ENCODE measurements at regions not wholly inside any gene's neighbourhood (a gene's known extent, or its start where the extent isn't known, plus 50 kb on each side); places are given as distances from the start of the nearest gene placed in this dataset.

DNA sequence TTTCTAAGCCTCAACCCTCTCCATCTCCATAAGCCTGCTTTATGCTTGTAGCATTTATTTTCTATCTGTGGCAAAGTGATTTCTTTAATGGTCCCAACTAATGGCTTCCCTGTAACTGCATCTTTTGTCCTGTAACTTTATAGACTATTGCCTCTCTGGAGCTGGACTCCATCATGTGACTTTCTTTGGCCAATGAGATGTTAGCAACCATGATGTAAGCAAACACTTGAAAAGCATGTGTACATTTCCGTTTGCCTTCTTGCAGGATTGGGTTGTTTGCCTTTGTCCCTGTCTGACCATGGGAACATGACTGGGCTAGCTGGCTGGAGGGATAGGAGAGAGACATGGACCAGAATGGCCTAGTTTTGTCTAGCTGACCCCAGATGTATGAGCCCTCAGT, 106.0 kb upstream of the LRIG1 start:
- Histone ChIP-seq H4K20me1 (replicated peaks; ENCODE audit: control insufficient read depth, extremely low read depth, insufficient read depth, low read length) (no peaks in the 10 kb centered on the region), H3K4me2 (ENCODE audit: insufficient read depth, low read length) (no peak overlapping the region), H3K9me1 (replicated peaks; ENCODE audit: control insufficient read depth, extremely low read depth, insufficient read depth, low read length) (no peaks in the 10 kb centered on the region), H3K27me3 (ENCODE audit: control insufficient read depth in 2 of 2, insufficient read depth in 2 of 2, low read length in 2 of 2) (peaks cover 5 to 12% of the 10 kb centered on the region in 2 experiments), H3K4me1 (ENCODE audit: control insufficient read depth, extremely low read depth, insufficient read depth, low read length) (no peaks in the 10 kb centered on the region), H2AFZ (ENCODE audit: low read depth, low read length) (no peak overlapping the region), H3K4me3 (replicated peaks in 1 of 3; ENCODE audit: insufficient read depth in 1 of 3, low read depth in 1 of 3, low read length in 3 of 3) (no peak overlapping the region), H3K27ac (ENCODE audit: insufficient read depth, low read depth, low read length) (no peak overlapping the region), H3K9ac (replicated peaks; ENCODE audit: extremely low read depth, insufficient read depth, low read length) (no peak overlapping the region), H3K9me3 (replicated peaks; ENCODE audit: control insufficient read depth, insufficient read depth, low read length) (no peaks in the 10 kb centered on the region), H3K36me3 (ENCODE audit: control insufficient read depth in 2 of 2, extremely low read depth in 1 of 2, insufficient read depth in 2 of 2, low read length in 2 of 2) (no peaks in the 10 kb centered on the region), H3K79me2 (ENCODE audit: control insufficient read depth, insufficient read depth, low read length) (no peaks in the 10 kb centered on the region)
- DNase-seq (ENCODE audit: low read depth, low spot score) (no peak), FAIRE-seq (no peak)
- CTCF ChIA-PET: no interaction called here
- intact Hi-C loops (cut with micrococcal nuclease) (no loop called here), dilution Hi-C loops (cut with MboI; ENCODE audit: extremely low pct_ligation_motif_present, low sequenced_read_pairs) (no loop called here)
- TF ChIP-seq CTCF (IDR thresholded peaks at IDR 0.05; ENCODE audit: extremely low read depth in 1 of 2, insufficient read depth in 1 of 2, low read depth in 1 of 2, low read length in 2 of 2) (no peak), GATA2 (IDR thresholded peaks at IDR 0.05; ENCODE audit: insufficient read depth, insufficient read length, low read depth, low read length) (no peak), EZH2 (IDR thresholded peaks at IDR 0.05; ENCODE audit: borderline replicate concordance, low read depth, low read length, severe bottlenecking) (no peak), POLR2AphosphoS5 (IDR thresholded peaks at IDR 0.05; ENCODE audit: insufficient read depth, low read depth, low read length) (no peak), JUN (IDR thresholded peaks at IDR 0.05; ENCODE audit: borderline replicate concordance, insufficient read depth, insufficient read length, low read depth) (no peak), MYC (IDR thresholded peaks at IDR 0.05; ENCODE audit: low read depth, low read length) (no peak), POLR2A (IDR thresholded peaks at IDR 0.05; ENCODE audit: low read depth, low read length) (no peak), FOS (IDR thresholded peaks at IDR 0.05; ENCODE audit: borderline replicate concordance, insufficient read depth, low read length) (no peak)
- TF ChIP-seq, protein P1, sequence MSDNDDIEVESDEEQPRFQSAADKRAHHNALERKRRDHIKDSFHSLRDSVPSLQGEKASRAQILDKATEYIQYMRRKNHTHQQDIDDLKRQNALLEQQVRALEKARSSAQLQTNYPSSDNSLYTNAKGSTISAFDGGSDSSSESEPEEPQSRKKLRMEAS (IDR thresholded peaks at IDR 0.05; ENCODE audit: insufficient read depth, insufficient read length): no peak
- POLR2A ChIA-PET: no interaction called here
- no TSS peak for BruUV-seq (replicated peaks)

All from endothelial cell of umbilical vein (primary cell).